HEK293 (cell line): ENCODE measurements at regions not wholly inside any gene's neighbourhood (a gene's known extent, or its start where the extent isn't known, plus 50 kb on each side); places are given as distances from the start of the nearest gene placed in this dataset.

Experiments used
- CTCF ChIA-PET: fragments of 350-600 bp; formaldehyde crosslinking; extraction: SDS; loops from one replicate; lab custom pipeline; 2021; ENCODE audit warnings: antibody characterized with exemption; lab: Yijun Ruan, JAX
- POLR2A ChIA-PET: fragments of 300-600 bp; formaldehyde crosslinking; extraction: SDS; loops from one replicate; lab custom pipeline; 2020; ENCODE audit warnings: antibody characterized with exemption, inconsistent platforms; lab: Yijun Ruan, JAX
- H3K27ac ChIP-seq: fragments of 200-500 bp; sonication (Bioruptor generic); 2 replicates; pipeline ENCODE4 v1.5.1; 2014; ENCODE audit warnings: low read depth, low read length, control low read depth, inconsistent platforms; ENCODE audit errors: extremely low read depth
- H3K36me3 ChIP-seq, 2 experiments: fragments of 200-500 bp in 1 of 2; sonication (Bioruptor generic) in 1 of 2; 1 replicate in 1 of 2; 2 replicates in 1 of 2; pipeline ENCODE4 v1.5.1; 2014 to 2017; ENCODE audit warnings: inconsistent platforms in 2 of 2, low read length in 2 of 2; ENCODE audit not compliant: control insufficient read depth in 2 of 2, insufficient read depth in 1 of 2
- H3K4me1 ChIP-seq: fragments of 200-500 bp; sonication (Bioruptor generic); 2 replicates; pipeline ENCODE4 v1.5.1; 2014; ENCODE audit warnings: mild to moderate bottlenecking, low read length, inconsistent platforms; ENCODE audit not compliant: control insufficient read depth, insufficient read depth
- H3K4me3 ChIP-seq: 2 replicates; pipeline ENCODE4 v1.5.1; 2011; ENCODE audit warnings: low read depth, mild to moderate bottlenecking, control low read depth, low read length, moderate library complexity
- H3K9me3 ChIP-seq: fragments of 200-500 bp; sonication (Bioruptor generic); 2 replicates; pipeline ENCODE4 v1.5.1; 2014; ENCODE audit warnings: low read depth, low read length, inconsistent platforms; ENCODE audit not compliant: control insufficient read depth, insufficient read depth
- KLF16 ChIP-seq: fragments of 450-650 bp; formaldehyde crosslinking; IDR thresholded peaks from 2 replicates; pipeline ENCODE4 v1.5.1; 2017; ENCODE audit warnings: missing biosample characterization, missing genetic modification characterization
- MZF1 ChIP-seq: fragments of 450-650 bp; formaldehyde crosslinking; IDR thresholded peaks from 2 replicates; pipeline ENCODE4 v1.5.1; 2017; ENCODE audit warnings: missing biosample characterization, missing genetic modification characterization, borderline replicate concordance
- OSR2 ChIP-seq: fragments of 450-650 bp; formaldehyde crosslinking; IDR thresholded peaks from 2 replicates; pipeline ENCODE4 v1.5.1; 2016; ENCODE audit warnings: missing biosample characterization, missing genetic modification characterization
- ZBTB1 ChIP-seq: fragments of 450-650 bp; formaldehyde crosslinking; IDR thresholded peaks from 2 replicates; pipeline ENCODE4 v1.5.1; 2016; ENCODE audit warnings: missing biosample characterization, missing genetic modification characterization
- ZBTB48 ChIP-seq: fragments of 450-650 bp; formaldehyde crosslinking; IDR thresholded peaks from 2 replicates; pipeline ENCODE4 v1.5.1; 2016; ENCODE audit warnings: missing biosample characterization, missing genetic modification characterization
- ZBTB7A ChIP-seq: fragments of 450-650 bp; formaldehyde crosslinking; IDR thresholded peaks from 2 replicates; pipeline ENCODE4 v1.5.1; 2016; ENCODE audit warnings: low read depth, missing biosample characterization, missing genetic modification characterization
- ZNF114 ChIP-seq: fragments of 450-650 bp; formaldehyde crosslinking; IDR thresholded peaks from 2 replicates; pipeline ENCODE4 v1.5.0; 2017; ENCODE audit warnings: missing biosample characterization, missing genetic modification characterization
- ZNF155 ChIP-seq: fragments of 450-650 bp; formaldehyde crosslinking; IDR thresholded peaks from 2 replicates; pipeline ENCODE4 v1.5.1; 2016; ENCODE audit warnings: missing biosample characterization, missing genetic modification characterization
- ZNF24 ChIP-seq: fragments of 450-650 bp; formaldehyde crosslinking; IDR thresholded peaks from 2 replicates; pipeline ENCODE4 v1.5.1; 2016; ENCODE audit warnings: missing biosample characterization, missing genetic modification characterization
- ZNF324 ChIP-seq: fragments of 450-650 bp; formaldehyde crosslinking; IDR thresholded peaks from 2 replicates; pipeline ENCODE4 v1.5.1; 2016; ENCODE audit warnings: missing biosample characterization, missing genetic modification characterization
- ZNF350 ChIP-seq: fragments of 450-650 bp; formaldehyde crosslinking; IDR thresholded peaks from 2 replicates; pipeline ENCODE4 v1.5.0; 2017; ENCODE audit warnings: missing biosample characterization, mild to moderate bottlenecking, missing genetic modification characterization
- ZNF501 ChIP-seq: fragments of 450-650 bp; formaldehyde crosslinking; IDR thresholded peaks from 2 replicates; pipeline ENCODE4 v1.5.1; 2016; ENCODE audit warnings: missing biosample characterization, missing genetic modification characterization
- ZNF843 ChIP-seq: fragments of 450-650 bp; formaldehyde crosslinking; IDR thresholded peaks from 2 replicates; pipeline ENCODE4 v1.5.1; 2016; ENCODE audit warnings: missing biosample characterization, missing genetic modification characterization
- TF ChIP-seq, protein P1 (sequence below): fragments of 450-650 bp; formaldehyde crosslinking; IDR thresholded peaks from 2 replicates; pipeline ENCODE4 v1.5.1; 2016; ENCODE audit warnings: missing biosample characterization, missing genetic modification characterization
- TF ChIP-seq, protein P2 (sequence below): fragments of 450-650 bp; formaldehyde crosslinking; IDR thresholded peaks from 2 replicates; pipeline ENCODE4 v1.5.1; 2016; ENCODE audit warnings: missing biosample characterization, missing genetic modification characterization
- TF ChIP-seq, protein P3 (sequence below): fragments of 450-650 bp; formaldehyde crosslinking; IDR thresholded peaks from 2 replicates; pipeline ENCODE4 v1.5.1; 2016; ENCODE audit warnings: missing biosample characterization, missing genetic modification characterization

DNA sequence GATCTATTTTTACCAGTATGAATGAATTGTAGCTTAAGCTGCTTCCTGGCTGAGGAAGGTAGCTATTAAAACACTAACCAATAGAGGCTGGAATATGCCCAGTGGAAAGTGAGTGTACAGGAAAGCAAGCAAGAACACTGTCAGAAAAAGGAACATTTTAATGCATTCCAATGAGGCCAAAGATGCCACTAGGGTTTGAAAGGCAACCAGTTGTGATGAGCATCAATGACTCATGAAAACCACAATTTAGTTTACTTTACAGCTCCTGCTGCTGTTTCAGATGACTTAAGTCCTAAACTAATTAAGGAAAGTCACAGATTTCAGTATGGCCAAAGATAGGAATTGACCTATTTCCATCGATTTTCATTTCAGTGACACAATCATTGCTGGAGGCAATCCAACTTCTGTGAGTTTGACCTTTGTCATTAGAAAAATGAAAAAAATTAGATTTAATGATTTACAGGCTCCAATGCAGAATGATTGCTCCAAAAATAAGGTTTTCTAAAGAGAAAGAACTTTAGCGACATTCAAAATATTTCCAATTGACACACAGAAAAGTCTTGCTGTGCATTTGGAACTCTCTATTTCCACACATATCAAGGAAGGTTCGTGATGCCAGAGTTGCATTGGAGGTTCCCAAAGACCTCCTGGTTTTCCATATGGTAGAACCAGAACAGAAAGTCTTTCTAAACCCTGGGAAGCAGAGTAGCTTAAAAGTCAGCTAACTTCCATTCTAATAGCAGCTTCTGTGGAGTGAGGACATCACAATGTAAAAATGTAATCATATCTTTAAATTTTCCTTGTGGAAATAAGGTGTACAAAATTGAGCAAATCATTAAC is 103.0 kb downstream of the SUCNR1 start (continued):
- TF ChIP-seq, protein P1, sequence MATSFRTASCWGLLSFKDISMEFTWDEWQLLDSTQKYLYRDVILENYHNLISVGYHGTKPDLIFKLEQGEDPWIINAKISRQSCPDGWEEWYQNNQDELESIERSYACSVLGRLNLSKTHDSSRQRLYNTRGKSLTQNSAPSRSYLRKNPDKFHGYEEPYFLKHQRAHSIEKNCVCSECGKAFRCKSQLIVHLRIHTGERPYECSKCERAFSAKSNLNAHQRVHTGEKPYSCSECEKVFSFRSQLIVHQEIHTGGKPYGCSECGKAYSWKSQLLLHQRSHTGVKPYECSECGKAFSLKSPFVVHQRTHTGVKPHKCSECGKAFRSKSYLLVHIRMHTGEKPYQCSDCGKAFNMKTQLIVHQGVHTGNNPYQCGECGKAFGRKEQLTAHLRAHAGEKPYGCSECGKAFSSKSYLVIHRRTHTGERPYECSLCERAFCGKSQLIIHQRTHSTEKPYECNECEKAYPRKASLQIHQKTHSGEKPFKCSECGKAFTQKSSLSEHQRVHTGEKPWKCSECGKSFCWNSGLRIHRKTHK (tag by site-specific recombination) = no peak
- no peak for TF ChIP-seq ZNF324 (tag by site-specific recombination)
- TF ChIP-seq ZBTB7A (tag by site-specific recombination) = no peak
- TF ChIP-seq ZBTB1 = no peak
- TF ChIP-seq ZNF114 = no peak
- no peak for TF ChIP-seq ZNF350 (tag by site-specific recombination)

DNA sequence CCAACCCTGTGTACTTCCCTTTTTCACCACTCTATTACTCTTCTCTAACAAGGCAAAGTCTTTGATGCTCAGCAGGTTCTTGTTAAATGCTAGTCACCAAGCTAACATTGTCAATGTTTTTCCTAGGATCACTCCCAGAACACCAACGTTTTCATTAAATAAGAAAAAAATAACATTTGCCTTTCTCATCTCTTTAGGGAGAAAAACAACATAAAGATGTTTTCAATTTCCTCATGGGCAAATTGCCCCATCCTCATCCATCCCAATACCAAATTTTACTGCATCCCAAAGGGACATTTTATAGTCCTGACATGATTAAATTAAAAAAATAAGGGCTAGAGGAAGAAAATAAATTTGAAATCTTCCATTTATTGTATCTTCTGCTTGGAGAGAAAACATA is 106.5 kb downstream of the SUCNR1 start:
- Histone ChIP-seq H3K36me3 (no peaks in the 10 kb centered on the region), H3K9me3 (no peaks in the 10 kb centered on the region), H3K27ac (no peak overlapping the region), H3K4me1 (no peaks in the 10 kb centered on the region), H3K4me3 (no peak overlapping the region)
- ChIA-PET CTCF (interaction anchor here (0.6 kb wide), 1 partner anchor 202 kb away, joined by 3 read pairs; no protein-coding TSS in a partner anchor), POLR2A (no interaction called here)
- TF ChIP-seq ZNF501 (tag by site-specific recombination) = no peak
- no peak for TF ChIP-seq OSR2 (tag by site-specific recombination)
- TF ChIP-seq, protein P2, sequence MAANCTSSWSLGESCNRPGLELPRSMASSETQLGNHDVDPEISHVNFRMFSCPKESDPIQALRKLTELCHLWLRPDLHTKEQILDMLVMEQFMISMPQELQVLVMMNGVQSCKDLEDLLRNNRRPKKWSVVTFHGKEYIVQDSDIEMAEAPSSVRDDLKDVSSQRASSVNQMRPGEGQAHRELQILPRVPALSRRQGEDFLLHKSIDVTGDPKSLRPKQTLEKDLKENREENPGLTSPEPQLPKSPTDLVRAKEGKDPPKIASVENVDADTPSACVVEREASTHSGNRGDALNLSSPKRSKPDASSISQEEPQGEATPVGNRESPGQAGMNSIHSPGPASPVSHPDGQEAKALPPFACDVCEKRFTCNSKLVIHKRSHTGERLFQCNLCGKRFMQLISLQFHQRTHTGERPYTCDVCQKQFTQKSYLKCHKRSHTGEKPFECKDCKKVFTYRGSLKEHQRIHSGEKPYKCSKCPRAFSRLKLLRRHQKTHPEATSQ (tag by site-specific recombination) = no peak
- no peak for TF ChIP-seq ZNF843

DNA sequence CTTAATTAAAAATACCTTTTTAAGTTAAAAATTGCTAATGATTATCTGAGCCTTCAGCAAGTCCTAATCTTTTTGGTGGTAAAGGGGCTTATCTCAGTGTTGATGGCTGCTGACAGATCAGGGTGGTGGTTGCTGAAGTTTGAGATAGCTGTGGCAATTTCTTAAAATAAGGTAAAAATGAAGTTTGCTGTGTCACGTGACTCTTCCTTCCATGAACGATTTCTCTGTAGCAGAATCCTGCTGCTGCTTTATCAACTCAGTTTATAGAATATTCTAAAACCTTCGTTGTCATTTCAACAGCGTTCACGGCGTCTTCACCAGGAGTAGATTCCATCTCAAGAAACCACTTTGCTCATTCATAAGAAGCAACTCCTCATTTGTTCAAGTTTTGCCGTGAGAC is 110.1 kb downstream of the SUCNR1 start:
- CTCF ChIA-PET = no interaction called here
- POLR2A ChIA-PET = interaction anchor here (0.5 kb wide), 1 partner anchor 911 kb away, joined by 3 read pairs; no protein-coding TSS in a partner anchor
- TF ChIP-seq MZF1 (no peak), KLF16 (tag by site-specific recombination) (no peak), ZNF155 (tag by site-specific recombination) (no peak), ZNF24 (tag by site-specific recombination) (no peak), ZBTB48 (tag by site-specific recombination) (no peak)
- TF ChIP-seq, protein P3, sequence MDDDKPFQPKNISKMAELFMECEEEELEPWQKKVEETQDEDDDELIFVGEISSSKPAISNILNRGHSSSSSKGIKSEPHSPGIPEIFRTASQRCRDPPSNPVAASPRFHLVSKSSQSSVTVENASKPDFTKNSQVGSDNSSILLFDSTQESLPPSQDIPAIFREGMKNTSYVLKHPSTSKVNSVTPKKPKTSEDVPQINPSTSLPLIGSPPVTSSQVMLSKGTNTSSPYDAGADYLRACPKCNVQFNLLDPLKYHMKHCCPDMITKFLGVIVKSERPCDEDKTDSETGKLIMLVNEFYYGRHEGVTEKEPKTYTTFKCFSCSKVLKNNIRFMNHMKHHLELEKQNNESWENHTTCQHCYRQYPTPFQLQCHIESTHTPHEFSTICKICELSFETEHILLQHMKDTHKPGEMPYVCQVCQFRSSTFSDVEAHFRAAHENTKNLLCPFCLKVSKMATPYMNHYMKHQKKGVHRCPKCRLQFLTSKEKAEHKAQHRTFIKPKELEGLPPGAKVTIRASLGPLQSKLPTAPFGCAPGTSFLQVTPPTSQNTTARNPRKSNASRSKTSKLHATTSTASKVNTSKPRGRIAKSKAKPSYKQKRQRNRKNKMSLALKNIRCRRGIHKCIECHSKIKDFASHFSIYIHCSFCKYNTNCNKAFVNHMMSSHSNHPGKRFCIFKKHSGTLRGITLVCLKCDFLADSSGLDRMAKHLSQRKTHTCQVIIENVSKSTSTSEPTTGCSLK (tag by site-specific recombination) = no peak

More for the DNA sequence above, 110.1 kb downstream of the SUCNR1 start:
- Histone ChIP-seq H3K9me3 (no peaks in the 10 kb centered on the region), H3K4me1 (no peaks in the 10 kb centered on the region), H3K36me3 (no peaks in the 10 kb centered on the region), H3K4me3 (no peak overlapping the region), H3K27ac (no peak overlapping the region)
